HG03378 (cell line): ENCODE measurements at regions not wholly inside any gene's neighbourhood (a gene's known extent, or its start where the extent isn't known, plus 50 kb on each side); places are given as distances from the start of the nearest gene placed in this dataset.

Experiments used
- ATAC-seq: cut with Tn5 transposase; IDR thresholded peaks from one replicate; pipeline ENCODE4 v1.9.1; 2021; ENCODE audit warnings: mild to moderate bottlenecking, moderate library complexity; ENCODE audit not compliant: unreplicated experiment

DNA sequence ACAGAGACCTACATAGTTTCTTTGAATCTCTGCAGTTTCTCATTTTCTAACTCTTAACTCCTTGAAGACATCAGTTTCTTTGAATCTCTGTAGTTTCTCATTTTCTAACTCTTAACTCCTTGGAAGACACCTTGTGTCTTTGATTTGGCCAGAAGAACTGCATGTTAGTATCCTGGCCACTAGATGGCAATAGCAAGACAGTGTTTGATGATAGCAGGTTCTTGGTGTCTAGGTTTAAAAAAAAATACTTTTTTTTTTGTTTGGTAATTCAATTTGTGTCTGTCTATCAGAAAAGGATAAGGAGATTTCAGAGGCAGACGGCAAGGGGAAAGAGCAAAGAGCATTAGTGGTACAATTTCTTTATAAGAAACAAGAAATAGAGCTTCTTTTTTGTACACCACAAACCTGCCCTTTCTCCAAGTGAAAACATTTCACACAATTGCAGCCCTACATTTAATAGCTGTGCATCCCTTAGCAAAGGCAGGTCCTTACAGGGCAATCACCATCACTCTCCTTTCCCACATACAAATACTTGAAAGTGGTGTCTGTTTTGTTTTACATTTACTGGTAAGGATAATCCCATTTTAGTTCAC lies 1324.9 kb upstream of the CDH8 start:
- peak; percentile 81 for ATAC-seq

DNA sequence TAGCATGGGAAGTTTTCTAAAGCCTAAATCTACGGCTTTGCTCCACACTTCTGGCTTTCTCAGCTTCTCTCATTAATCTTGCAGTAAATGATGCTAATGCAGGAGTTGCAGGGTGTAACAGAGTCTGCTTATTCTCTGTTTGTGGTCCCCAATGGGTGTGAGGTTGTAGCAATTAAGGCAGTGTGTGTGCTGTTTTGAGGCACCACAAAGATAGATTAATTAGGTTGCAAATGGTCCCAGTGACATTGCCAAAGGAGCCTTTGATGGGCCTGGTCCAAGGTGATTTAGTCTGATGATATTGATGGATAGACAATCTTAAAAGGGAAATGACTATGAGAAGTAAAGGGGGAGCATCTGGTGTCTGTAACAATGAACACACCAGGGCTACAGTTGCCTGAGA lies 1313.7 kb upstream of the CDH8 start:
- ATAC-seq, result no peak

DNA sequence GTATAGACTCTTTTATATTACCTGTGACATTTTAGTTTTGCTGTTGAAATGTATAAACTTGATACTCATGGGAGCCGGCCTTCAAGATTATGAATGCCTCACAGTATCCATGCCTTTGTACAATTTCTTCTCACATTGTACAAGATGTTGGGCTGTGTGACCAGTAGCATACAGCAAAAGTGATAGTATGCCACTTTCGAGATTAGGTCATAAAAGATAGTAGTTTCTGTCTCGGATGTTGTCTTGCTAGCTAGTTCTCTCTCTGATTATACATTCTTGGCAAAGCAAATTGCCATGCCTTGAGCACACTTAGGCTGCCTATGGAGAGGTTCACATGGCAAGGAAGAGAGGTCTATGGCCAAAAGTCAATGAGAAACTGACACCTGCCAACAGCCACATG lies 1309.8 kb upstream of the CDH8 start:
- no peak for ATAC-seq

DNA sequence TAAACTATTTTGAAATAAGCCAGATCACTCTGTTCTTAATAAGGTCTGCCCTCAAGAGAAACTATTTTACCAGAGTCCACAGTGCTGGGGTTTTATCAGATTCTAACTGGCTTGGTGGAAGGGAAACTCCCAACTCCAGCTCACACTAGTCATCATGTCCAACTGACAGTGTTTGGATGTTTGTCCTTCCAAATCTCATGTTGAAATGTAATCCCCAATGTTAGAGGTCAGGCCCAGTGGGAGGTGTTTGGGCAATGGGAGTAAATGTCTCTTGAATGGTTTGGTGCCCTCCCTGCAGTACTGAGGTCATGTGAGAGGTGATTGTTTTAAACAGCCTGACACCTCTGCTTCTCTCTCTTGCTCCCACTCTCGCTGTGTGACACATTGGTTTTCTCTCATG lies 1301.0 kb upstream of the CDH8 start:
- no peak for ATAC-seq

DNA sequence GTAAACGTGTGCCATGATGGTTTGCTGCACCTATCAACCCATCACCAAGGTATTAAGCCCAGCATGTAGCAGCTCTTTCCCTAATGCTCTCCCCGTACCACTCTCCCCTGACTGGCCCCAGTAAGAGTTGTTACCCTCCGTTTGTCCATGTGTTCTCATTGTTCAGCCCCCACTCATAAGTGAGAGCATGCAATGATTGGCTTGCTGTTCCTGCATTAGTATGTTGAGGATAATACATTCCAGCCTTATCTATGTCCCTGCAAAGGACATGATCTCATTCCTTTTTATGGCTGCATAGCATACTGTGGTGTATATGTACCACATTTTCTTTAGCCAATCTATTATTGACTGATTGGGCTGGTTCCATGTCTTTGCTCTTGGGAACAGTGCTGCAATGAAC lies 1294.9 kb upstream of the CDH8 start:
- ATAC-seq, result no peak

DNA sequence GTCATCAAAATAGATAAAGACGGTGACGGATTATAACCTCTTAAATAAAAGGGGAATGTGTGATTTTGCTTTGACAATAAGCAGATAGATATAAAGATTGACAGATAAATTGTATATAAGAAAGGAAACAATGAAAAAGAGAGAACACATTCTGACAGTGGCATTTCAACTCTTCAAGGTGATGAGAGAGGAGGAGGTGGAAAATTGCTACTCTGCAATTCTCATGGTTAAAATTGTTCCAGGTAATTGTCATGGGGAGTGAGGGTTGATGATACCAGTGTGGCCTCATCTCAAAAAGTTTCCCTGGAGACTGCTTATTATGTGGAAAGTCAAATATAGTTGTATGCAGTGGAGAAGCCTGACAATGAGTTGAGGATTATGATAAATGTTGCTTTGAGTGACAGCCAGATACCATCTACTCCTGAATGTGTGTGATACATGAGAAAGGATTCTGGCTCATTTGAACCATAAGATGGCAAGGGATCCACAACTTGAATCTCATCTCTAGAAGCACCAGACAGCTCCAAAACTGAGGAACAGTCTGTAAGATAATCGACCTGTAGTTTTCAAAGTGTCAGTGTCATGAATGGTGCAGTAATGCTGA lies 1290.6 kb upstream of the CDH8 start:
- no peak for ATAC-seq

DNA sequence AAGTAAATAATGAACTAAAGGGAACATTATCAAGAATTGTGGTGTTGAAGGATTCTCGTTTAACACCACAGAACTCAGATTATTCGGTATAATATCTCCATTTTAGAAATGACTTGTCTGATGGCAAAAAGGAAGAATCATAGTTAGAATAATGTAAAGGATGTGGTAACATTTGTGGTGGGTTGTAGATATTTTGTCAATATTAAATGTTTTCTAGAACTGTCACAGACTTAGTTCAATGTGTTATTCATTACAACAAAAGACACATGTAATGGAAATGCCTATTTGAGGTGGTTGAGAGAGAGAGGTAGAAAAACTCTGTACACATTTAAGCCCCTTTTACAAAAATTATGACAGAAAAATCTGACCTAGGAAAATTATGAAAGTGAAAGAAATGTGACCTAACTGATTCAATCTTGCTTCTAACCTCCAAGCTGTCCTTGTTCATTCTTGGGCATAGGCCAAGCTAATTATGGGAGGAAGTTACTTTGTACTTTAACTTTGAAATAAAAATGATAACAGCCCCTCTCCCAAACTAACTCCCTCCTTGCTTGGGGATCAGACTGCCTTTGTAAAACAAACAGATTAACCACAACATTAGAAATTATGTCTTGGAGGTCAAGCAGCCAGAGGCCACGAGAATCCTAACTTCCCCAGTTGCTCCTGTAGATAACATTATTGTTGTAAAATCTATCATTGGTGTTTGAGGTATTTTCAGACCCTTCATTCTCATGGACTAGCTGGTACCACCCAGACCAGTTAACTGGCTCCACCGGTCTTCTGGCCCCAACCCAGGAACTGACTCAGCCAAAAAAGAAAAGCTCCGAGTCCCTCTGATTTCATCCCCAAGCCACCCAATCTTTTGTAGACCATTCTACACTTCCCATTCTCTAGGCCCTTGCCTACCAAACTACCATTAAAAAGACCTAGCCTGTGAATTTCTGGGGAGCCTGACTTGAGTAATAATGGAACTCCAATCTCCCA lies 1287.8 kb upstream of the CDH8 start:
- ATAC-seq, result no peak

DNA sequence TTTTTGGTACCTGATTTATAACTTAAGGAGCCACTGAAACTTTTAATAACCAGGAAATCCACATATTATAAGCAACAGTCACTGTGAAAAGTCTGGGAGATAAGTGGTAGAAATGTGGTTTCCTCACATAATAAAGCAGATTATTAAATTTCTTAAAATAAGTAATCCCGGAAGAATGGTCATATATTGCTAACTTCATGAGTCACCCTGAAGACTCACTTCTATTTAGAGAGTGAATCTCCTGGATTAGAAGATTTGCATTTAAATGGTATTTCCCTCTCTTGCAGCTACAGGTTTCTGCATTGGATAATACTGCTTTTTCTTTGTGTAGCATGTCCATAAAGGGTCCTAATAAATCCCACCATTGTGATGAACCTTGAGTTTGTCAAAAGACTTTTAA lies 1286.8 kb upstream of the CDH8 start:
- no peak for ATAC-seq

DNA sequence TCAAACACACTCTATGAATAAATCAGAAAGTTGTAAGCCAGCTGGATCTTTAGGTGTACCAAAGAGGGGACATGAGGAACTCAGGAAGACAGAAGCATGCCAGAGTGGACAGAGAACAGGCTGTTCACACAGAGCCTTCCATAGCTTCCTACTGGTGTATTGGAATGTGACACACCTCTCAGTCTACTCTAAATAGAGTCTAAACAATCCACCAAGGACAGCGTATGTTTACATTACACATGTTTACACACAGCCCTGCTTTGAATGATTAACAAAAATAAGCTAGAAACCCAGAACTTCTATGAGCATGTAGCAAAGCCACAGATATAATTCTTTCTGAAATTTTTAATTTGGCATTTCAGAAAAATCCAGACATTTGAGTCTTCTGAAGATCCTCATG lies 1279.0 kb upstream of the CDH8 start:
- no peak for ATAC-seq

DNA sequence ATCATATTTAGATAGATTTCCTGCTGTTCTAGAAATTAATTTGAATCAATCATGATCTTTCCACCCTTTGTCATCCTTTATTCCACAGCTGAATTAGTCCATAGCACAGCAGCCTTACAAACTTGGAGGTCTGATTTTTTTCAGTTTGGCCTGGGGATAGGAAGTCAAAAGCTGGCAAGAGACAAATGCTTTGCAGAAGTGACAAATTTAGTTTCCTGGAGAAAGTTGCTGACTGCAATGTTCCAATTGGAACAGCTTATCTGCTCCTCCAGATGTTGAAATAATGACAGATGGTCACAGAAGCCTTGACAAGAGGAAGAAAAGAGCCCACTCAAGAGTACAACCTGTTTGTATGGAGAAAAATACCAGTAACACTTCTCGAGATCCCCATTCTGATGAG lies 1276.1 kb upstream of the CDH8 start:
- ATAC-seq, result no peak

DNA sequence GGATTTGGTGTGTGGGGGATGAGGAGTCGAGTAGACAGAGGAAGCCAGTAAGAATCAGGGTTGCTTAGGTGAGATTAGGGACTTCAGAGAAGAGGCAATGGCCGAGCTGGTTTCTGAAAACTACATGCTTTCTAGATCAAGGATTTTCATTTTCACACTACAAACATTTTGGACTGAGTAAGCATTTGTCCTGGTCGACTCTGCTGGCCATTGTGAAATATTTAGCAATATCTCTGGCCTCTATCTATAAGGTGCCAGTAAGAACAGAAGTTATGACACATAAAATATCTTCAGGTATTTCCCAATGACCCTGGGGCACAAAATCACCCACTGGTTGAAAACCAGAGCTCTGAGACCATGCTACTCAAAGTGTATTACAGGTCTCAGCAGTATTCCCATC lies 1275.1 kb upstream of the CDH8 start:
- ATAC-seq, result no peak

DNA sequence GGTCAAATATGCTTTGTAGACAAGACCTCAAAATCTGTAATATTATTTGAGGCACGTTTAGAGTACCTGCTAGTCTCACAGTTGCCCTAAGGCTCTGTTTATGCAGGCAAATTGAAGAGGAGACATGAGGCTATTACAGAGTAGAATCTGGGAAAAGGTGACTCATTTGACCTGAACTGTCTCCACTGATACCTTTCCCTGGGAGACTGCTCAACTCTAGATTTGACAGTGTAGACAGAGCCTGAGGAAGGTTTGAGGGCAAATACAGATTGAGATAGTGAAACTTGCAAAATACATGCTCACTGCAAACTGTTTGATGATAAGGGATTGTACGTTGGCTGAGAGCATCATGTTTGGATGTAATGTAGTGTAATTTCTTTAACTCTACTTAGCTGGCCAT lies 1266.6 kb upstream of the CDH8 start:
- no peak for ATAC-seq

DNA sequence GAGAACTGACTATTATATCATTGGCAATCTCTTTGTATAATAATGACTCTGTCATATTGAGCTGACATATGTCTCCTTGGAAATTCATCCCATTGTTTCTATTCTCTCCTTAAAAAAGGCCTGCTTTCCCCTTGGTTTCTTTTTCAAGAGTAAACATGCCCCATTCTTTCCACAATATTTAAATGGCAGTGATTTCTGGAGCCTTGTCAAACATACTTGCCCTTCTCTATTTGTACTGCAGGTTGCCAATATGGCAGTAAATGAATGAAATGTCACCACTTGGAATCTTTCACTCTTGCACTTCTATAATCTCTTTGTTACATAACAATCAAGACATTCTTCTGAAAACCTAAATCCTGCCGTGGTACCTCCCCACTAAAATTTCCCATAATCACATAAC lies 1265.1 kb upstream of the CDH8 start:
- ATAC-seq, result no peak

DNA sequence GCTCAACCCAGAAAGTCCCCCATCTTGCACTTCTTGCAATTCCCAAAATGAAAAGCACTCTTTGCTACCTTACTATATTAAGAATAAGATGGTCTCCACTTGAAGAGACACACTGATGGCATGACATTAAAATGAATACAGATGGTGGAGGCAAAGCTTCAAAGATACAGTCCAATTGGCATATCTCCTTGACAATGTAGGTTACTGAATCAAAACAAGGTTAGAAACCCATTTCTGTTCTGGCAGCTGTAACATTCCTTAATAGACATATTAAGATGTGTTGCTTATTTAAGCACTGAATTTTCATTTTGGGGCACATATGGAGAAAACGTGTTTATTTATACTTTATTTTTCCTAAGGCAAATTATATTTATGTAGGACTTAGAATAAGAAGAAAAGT lies 1262.8 kb upstream of the CDH8 start:
- no peak for ATAC-seq

DNA sequence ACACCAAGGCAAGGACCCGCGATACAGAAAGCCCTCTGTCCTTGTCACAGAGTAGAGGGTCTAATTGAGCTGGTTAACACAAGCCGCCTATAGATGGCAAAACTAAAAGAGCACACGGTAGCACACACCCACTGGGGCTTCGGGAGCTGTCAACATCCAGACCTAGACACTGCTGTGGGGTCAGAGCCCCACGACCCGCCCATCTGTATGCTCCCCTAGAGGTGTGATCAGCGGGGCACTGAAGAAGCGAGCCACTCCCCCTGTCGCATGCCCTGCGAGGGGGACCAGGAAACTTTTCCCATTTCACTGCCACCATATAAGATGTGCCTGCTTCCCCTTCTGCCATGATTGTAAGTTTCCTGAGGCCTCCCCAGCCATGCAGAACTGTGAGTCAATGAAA lies 1255.8 kb upstream of the CDH8 start:
- no peak for ATAC-seq

DNA sequence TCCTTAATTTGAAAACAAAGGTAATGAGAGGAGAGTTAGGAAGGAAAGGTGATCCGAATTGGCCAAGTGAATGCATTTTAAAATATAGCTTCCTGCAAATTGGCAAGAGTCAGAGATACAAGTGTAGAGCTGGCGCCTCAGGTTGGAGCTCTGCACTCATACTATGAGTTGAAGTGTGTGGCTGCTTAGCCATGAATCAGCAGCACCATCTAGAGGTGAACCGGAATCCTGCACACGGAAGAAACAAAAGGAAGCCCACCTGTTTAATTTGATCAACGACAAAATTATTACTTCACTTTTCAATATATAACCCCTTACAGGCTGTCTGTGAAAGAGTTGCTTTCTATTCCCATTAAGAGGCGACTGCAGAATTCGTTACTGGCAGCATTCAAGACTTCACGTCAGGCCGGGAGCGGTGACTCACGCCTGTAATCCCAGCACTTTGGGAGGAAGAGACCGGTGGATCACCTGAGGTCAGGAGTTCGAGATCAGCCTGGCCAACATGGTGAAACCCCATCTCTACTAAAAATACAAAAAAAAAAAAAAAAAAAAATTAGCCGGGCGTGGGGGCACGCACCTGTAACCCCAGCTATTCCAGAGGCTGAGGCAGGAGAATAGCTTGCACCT lies 1253.7 kb upstream of the CDH8 start:
- no peak for ATAC-seq

DNA sequence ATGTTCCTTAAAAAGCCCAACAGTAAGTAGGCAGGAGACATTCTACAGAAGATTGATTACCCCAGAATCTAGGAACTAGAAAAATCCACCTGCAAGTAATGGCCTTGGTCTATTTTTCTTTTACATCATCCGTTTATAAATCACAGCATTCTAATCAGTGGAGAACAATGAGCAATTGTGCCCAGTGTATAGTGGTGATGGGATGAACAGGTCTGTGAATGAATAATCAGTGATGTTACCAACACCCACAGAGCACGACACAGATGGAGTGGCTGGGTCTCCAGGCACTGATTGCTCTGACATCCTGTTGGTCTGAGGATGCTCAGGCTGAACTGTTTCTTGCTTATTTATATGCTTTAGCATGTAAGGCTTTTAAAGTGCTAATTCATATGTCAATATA lies 1251.2 kb upstream of the CDH8 start:
- no peak for ATAC-seq

DNA sequence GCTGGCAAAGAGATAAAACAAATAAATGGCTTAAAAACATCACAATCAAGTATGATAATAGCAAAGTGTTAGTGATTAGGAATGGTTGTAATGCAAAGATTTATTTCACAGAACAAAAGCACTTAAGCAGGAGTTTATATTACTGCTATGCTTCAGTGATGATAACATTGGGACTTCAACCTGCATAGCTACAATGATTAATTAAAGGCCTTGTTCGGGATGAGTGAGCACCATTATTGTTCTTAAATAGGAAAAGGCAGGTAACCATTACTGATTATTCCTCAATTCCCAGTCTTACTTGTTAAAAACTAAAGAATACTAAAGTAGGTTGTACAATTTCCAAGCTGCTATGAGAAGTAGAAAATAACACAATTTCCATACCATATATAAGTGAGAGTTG lies 1247.5 kb upstream of the CDH8 start:
- ATAC-seq, result no peak

DNA sequence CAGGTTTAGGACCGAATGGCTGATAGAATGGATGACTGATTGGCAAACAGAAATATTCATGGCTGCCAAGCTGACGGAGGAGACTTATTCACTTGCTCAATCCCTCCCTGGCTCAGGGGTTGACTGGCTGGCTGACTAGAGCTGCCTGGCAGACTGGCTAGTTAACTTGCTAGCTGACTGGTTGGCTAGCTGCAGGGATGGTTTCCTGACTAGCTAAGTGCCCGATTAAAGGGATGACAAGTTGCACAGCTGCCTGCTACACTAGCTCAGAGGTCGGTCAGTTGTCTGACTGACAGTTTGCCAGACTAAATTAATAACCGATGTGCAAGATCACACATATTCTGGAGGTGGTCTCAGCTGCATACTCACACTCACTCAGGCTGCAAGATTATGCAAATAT lies 1208.4 kb upstream of the CDH8 start:
- no peak for ATAC-seq

DNA sequence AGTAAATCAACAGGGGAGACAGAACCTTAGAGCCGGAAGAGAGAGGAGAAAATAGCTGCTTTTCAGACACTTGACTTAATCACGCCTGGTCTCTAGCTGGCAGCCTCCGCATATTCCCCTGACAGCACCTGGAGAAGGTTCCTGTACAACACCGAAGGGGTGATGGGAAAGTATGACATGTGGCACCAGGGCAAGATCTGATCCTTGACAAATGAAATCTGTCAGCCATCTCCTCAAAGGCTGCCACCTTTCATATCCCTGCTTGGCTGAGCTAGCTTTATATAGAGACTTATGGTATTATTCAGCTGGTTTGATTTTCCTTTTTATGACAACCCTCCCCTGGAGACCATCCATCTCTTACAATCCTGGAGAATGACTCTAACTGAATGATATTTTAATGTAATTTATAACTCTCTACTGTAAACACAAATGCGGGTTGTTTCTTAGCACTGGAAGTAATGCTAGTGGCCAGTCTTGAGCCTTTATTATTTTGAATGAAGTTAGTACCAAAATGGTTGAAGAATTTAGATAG lies 1205.3 kb upstream of the CDH8 start:
- ATAC-seq, result no peak

DNA sequence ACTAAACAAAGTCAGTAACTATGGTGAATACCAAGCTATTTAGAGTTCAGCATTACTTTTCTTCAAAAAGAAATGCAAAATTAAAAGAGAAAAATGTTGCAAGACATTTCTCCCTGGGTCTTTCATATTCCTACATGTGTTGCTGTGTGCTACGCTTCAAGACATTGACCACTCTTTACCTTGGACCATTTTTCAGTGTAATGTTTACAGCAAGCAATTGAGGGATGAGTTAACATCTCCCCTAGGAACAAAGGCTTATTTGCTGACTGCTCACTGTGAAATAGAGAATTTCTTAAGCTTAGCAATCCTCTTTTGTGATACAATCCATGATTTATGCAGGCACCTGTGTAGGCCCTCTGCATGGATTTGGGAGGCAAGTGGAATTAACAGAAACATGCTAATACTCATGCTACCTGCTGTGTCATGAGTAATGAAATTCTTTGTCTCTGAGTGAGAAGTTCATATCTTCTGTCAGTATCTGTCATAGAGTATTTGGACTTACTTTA lies 1202.9 kb upstream of the CDH8 start:
- ATAC-seq, result no peak
